Gastroesophageal sphincter (tissue), 3 donors: ENCODE measurements at regions not wholly inside any gene's neighbourhood (a gene's known extent, or its start where the extent isn't known, plus 50 kb on each side); places are given as distances from the start of the nearest gene placed in this dataset.

ENCODE experiments used
- EP300 ChIP-seq: sonication (generic); formaldehyde crosslinking; IDR thresholded peaks from one replicate; pipeline ENCODE4 v1.6.1; 2017; ENCODE audit warnings: antibody characterized with exemption, mild to moderate bottlenecking
- POLR2A ChIP-seq, 2 donors: fragments of 450-650 bp; IDR thresholded peaks; one replicate each; pipeline ENCODE4 v1.6.1; 2017; ENCODE audit warnings: antibody characterized with exemption in 2 of 2, mild to moderate bottlenecking in 2 of 2, moderate library complexity in 1 of 2
- TF ChIP-seq, protein P1 (sequence below), 4 experiments: fragments of 200-600 bp in 2 of 4; fragments of 450-650 bp in 2 of 4; sonication (generic) in 1 of 4; IDR thresholded peaks; one replicate each; pipeline ENCODE4 v1.5.1; 2017 to 2019; ENCODE audit warnings: antibody characterized with exemption in 4 of 4, mild to moderate bottlenecking in 2 of 4, moderate library complexity in 2 of 4

DNA sequence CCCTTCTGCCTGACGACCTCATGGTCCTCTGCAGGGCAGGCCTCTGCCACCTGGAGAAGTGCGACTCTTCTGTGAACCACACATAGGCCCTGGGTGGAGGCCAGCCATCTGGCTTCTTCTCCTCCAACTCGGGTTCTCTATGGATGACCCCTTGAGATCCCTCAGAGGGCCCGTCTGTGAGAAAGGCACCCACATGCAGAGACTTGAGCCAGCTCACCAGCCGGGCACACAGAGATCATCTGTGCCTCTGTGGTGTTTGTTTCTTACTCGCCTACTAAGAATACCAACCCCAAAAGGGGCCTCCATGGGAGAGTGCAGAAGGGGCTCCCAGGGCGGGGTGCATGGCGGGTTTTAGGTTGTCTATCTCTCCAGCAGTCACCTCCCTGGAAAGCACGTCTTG is 176.5 kb upstream of the SALL3 start:
- TF ChIP-seq POLR2A (IDR thresholded peaks at IDR 0.05) (no peak), EP300 (no peak)
- TF ChIP-seq, protein P1, sequence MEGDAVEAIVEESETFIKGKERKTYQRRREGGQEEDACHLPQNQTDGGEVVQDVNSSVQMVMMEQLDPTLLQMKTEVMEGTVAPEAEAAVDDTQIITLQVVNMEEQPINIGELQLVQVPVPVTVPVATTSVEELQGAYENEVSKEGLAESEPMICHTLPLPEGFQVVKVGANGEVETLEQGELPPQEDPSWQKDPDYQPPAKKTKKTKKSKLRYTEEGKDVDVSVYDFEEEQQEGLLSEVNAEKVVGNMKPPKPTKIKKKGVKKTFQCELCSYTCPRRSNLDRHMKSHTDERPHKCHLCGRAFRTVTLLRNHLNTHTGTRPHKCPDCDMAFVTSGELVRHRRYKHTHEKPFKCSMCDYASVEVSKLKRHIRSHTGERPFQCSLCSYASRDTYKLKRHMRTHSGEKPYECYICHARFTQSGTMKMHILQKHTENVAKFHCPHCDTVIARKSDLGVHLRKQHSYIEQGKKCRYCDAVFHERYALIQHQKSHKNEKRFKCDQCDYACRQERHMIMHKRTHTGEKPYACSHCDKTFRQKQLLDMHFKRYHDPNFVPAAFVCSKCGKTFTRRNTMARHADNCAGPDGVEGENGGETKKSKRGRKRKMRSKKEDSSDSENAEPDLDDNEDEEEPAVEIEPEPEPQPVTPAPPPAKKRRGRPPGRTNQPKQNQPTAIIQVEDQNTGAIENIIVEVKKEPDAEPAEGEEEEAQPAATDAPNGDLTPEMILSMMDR (IDR thresholded peaks at IDR 0.05) = no peak
